Left lung (tissue), 4 donors: ENCODE measurements at regions not wholly inside any gene's neighbourhood (a gene's known extent, or its start where the extent isn't known, plus 50 kb on each side); places are given as distances from the start of the nearest gene placed in this dataset.

Experiments used
- ATAC-seq: fragments of 200-7000 bp; cut with Tn5 transposase; one replicate; pipeline ENCODE4 v1.9.1; 2020; ENCODE audit warnings: moderate library complexity
- DNase-seq, 4 donors: peaks; one replicate each; pipeline ENCODE4 v3.0.0-alpha.2; 2013 to 2020
- H3K27ac ChIP-seq, 2 donors: fragments of 200-600 bp; sonication (generic) in 1 of 2; one replicate each; pipeline versions ENCODE4 v1.5.0 to v1.8.0; 2020 to 2021
- H3K27me3 ChIP-seq, 2 donors: fragments of 200-600 bp; sonication (generic) in 1 of 2; one replicate each; pipeline versions ENCODE4 v1.5.0 to v1.8.0; 2020 to 2021
- H3K36me3 ChIP-seq, 2 donors: fragments of 200-600 bp; sonication (generic) in 1 of 2; one replicate each; pipeline versions ENCODE4 v1.5.0 to v1.8.0; 2020 to 2021
- H3K4me1 ChIP-seq, 2 donors: fragments of 200-600 bp; one replicate each; pipeline ENCODE4 v1.8.0; 2021
- H3K4me3 ChIP-seq, 2 donors: fragments of 200-600 bp; sonication (generic) in 1 of 2; one replicate each; pipeline versions ENCODE4 v1.5.0 to v1.8.0; 2020 to 2021; ENCODE audit warnings: mild to moderate bottlenecking in 1 of 2
- H3K9me3 ChIP-seq, 2 donors: fragments of 200-600 bp; sonication (generic) in 1 of 2; one replicate each; pipeline versions ENCODE4 v1.5.0 to v1.8.0; 2020 to 2021
- intact Hi-C, 2 donors: fragments of 100-400 bp; cut with DNase I; formaldehyde crosslinking; loops; one replicate each; pipeline versions ENCODE4 v1.11.2 to v1.14.2; 2022
- TF ChIP-seq, protein P1 (sequence below), 2 donors: fragments of 200-600 bp; sonication (generic) in 1 of 2; IDR thresholded peaks; one replicate each; pipeline versions ENCODE4 v1.5.0 to v1.8.0; 2021; ENCODE audit warnings: antibody characterized with exemption in 2 of 2
- donor health status: DM: no; HTN: yes; CAD: no.
- donor health status: DM: no; HTN: no; CAD: no.

GRCh38 chr2:76667821-76668271, 854.3 kb downstream of the LRRTM4 start:
- Histone ChIP-seq H3K27ac (no peak overlapping the region), H3K27me3 (no peaks in the 10 kb centered on the region), H3K9me3 (no peaks in the 10 kb centered on the region), H3K4me1 (no peaks in the 10 kb centered on the region), H3K4me3 (no peak overlapping the region), H3K36me3 (no peaks in the 10 kb centered on the region)
- intact Hi-C loops, result no loop called here
- no peak for ATAC-seq
- DNase-seq, result peak in 2 of 4 donors; percentile 39 to 47
- TF ChIP-seq, protein P1, sequence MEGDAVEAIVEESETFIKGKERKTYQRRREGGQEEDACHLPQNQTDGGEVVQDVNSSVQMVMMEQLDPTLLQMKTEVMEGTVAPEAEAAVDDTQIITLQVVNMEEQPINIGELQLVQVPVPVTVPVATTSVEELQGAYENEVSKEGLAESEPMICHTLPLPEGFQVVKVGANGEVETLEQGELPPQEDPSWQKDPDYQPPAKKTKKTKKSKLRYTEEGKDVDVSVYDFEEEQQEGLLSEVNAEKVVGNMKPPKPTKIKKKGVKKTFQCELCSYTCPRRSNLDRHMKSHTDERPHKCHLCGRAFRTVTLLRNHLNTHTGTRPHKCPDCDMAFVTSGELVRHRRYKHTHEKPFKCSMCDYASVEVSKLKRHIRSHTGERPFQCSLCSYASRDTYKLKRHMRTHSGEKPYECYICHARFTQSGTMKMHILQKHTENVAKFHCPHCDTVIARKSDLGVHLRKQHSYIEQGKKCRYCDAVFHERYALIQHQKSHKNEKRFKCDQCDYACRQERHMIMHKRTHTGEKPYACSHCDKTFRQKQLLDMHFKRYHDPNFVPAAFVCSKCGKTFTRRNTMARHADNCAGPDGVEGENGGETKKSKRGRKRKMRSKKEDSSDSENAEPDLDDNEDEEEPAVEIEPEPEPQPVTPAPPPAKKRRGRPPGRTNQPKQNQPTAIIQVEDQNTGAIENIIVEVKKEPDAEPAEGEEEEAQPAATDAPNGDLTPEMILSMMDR (IDR thresholded peaks at IDR 0.05), result no peak

DNA sequence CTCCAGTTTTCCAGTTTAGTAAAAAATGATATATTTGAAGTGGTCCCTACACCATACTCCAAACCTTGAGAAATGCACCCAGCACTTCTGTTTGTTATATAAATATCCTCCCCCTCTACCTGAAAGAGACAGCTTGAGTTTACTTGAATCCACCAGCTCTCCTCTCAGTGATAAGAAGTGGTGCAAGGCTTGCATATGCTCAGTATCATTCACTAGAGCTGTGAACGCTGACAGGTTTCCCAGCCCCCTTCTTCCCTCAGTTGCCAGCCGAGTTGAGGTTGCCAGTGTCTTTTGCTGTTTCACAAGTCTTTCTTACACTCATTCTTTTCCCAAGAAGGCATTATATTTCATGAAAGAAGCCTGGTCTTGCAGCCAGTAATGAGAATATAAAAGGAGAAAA, 880.0 kb downstream of the LRRTM4 start:
- TF ChIP-seq, protein P1 (IDR thresholded peaks at IDR 0.05), result no peak
- H3K27me3 ChIP-seq, result no peaks in the 10 kb centered on the region
- no peaks in the 10 kb centered on the region for H3K4me1 ChIP-seq
- H3K4me3 ChIP-seq, result no peak overlapping the region
- H3K36me3 ChIP-seq, result no peaks in the 10 kb centered on the region
- H3K9me3 ChIP-seq, result peaks cover 0 to 11% of the 10 kb centered on the region in 2 donors
- DNase-seq (no peak), ATAC-seq (no peak)
- intact Hi-C loops, result no loop called here
- no peak overlapping the region for H3K27ac ChIP-seq

GRCh38 chr2:76641506-76641905, 880.7 kb downstream of the LRRTM4 start:
- no peak for ATAC-seq
- DNase-seq, result no peak
- Histone ChIP-seq H3K4me3 (no peak overlapping the region), H3K9me3 (peaks cover 0 to 11% of the 10 kb centered on the region in 2 donors), H3K27me3 (no peaks in the 10 kb centered on the region), H3K27ac (no peak overlapping the region), H3K4me1 (no peaks in the 10 kb centered on the region), H3K36me3 (no peaks in the 10 kb centered on the region)
- TF ChIP-seq, protein P1 (IDR thresholded peaks at IDR 0.05), result no peak
- intact Hi-C loops, result no loop called here

- no peaks in the 10 kb centered on the region for H3K4me1 ChIP-seq
- no peaks in the 10 kb centered on the region for H3K36me3 ChIP-seq
- intact Hi-C loops, result no loop called here
- H3K4me3 ChIP-seq, result no peak overlapping the region
- no peak overlapping the region for H3K27ac ChIP-seq
- DNase-seq, result no peak
- TF ChIP-seq, protein P1 (IDR thresholded peaks at IDR 0.05), result no peak
- H3K9me3 ChIP-seq, result peaks cover 0 to 11% of the 10 kb centered on the region in 2 donors
- H3K27me3 ChIP-seq, result no peaks in the 10 kb centered on the region
- ATAC-seq, result no peak
These were observed 881.3 kb downstream of the LRRTM4 start for GRCh38 chr2:76640905-76641304.

DNA sequence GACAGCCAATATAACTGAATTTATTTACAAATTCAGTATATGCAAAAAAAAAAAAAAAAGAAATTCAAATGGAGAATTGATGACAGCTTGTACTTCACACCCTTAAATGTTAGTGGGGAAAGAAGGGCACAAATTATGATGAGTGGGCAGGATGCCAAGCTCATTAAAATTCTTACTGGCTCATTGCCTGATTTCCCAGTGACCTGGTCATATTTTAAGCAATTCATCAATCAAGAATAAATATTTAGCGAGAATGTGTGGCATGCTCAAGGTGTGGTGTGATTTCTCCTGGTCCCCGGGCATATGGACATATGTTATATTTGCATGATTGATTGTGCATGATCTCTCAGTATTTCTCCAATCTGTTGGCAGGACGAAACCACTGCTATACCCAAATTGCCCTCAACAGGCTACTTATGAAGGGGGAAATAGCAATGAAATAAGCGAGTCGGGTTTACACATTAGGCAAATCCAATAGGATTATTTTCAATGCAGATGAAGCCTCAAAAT, 883.0 kb downstream of the LRRTM4 start:
- H3K36me3 ChIP-seq, result no peaks in the 10 kb centered on the region
- no peak for ATAC-seq
- TF ChIP-seq, protein P1 (IDR thresholded peaks at IDR 0.05), result no peak
- H3K4me1 ChIP-seq, result no peaks in the 10 kb centered on the region
- H3K9me3 ChIP-seq, result peaks cover 0 to 3% of the 10 kb centered on the region in 2 donors
- H3K27ac ChIP-seq, result no peak overlapping the region
- no peak for DNase-seq
- intact Hi-C loops, result no loop called here
- H3K27me3 ChIP-seq, result no peaks in the 10 kb centered on the region
- no peak overlapping the region for H3K4me3 ChIP-seq
